ENCODE measurements at regions not wholly inside any gene's neighbourhood (a gene's known extent, or its start where the extent isn't known, plus 50 kb on each side); places are given as distances from the start of the nearest gene placed in this dataset.

DNA sequence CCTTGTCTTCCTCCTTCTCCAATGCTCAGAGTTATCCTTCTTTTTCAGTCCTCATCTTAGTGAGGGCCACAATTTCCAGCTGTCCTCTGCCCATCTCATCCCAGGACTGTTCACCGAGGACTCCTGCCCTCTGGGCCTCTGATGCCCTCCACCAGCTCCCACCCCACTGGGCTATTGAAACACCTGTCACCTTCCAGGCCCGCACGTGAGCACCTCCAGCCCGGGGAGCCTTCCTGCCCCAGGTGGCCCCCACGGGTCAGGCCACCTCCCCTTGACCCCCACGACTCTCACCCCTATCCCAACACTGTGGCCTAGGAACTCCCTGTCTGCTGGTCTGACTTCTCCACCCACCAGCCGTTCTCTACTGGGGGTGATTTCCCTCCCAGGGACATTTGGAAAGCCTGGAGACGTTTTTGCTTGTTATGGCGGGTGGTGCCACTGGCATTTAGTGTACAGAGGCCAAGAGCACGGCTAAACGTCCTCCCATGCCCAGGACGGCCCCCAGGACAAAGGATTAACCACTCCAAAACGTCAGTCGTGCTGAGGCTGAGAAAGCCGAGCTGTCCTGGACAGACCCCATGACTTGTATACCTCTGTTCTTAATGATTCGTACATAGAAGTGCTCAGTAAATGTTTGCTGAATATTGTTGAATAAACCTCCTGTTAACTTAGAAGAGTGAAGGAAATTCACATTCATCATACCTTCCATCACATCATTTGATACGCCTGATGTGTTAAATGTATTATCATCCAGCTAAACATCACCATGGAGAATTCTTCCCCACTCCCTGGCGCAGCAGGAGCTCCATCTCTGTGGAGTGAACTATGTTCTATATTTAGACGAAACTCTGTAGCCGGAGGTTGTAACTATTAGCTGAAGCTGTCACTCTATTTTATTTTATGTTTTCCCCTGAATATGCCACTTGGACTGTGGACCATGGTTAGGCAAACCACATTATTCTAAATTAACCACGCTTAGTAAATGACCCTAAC lies 270.1 kb upstream of the SHH start:
- TF ChIP-seq EP300 (IDR thresholded peaks at IDR 0.05) (no peak), POLR2A (IDR thresholded peaks at IDR 0.05; ENCODE audit: low read length) (no peak)
